Gastrocnemius medialis (tissue), 4 donors: ENCODE measurements at regions not wholly inside any gene's neighbourhood (a gene's known extent, or its start where the extent isn't known, plus 50 kb on each side); places are given as distances from the start of the nearest gene placed in this dataset.

Experiments used
- ATAC-seq, 2 donors: fragments of 150-250 bp; one replicate each; pipeline ENCODE4 v1.9.1; 2016
- DNase-seq, 2 donors: peaks; one replicate each; pipeline ENCODE4 v3.0.0-alpha.2; 2019
- H3K27ac ChIP-seq, 4 donors: fragments of 200-600 bp; sonication (generic); 1 replicate in 1 of 4; 2 replicates in 3 of 4; pipeline ENCODE4 v1.5.1; 2016 to 2018; ENCODE audit warnings: mild to moderate bottlenecking in 2 of 4, moderate library complexity in 1 of 4
- H3K27me3 ChIP-seq, 3 donors: fragments of 200-600 bp; sonication (generic) in 2 of 3; 1 replicate in 1 of 3; 2 replicates in 2 of 3; pipeline versions ENCODE4 v1.5.1 to v1.6.0; 2016 to 2019; ENCODE audit warnings: mild to moderate bottlenecking in 1 of 3, moderate library complexity in 1 of 3
- H3K36me3 ChIP-seq, 2 donors: fragments of 200-600 bp; sonication (generic) in 1 of 2; one replicate each; pipeline ENCODE4 v1.5.1; 2017 to 2018
- H3K4me1 ChIP-seq, 2 donors: fragments of 200-600 bp; sonication (generic) in 1 of 2; one replicate each; pipeline ENCODE4 v1.5.1; 2016 to 2017; ENCODE audit warnings: mild to moderate bottlenecking in 2 of 2
- H3K4me3 ChIP-seq, 4 donors: fragments of 200-600 bp; sonication (generic) in 3 of 4; 1 replicate in 1 of 4; 2 replicates in 3 of 4; pipeline ENCODE4 v1.5.1; 2016 to 2019; ENCODE audit warnings: mild to moderate bottlenecking in 2 of 4
- H3K9me3 ChIP-seq, 3 donors: fragments of 200-600 bp; sonication (generic) in 2 of 3; 1 replicate in 1 of 3; 2 replicates in 2 of 3; pipeline ENCODE4 v1.5.1; 2016 to 2019
- POLR2A ChIP-seq, 2 donors: fragments of 450-650 bp; IDR thresholded peaks; one replicate each; pipeline ENCODE4 v1.6.1; 2017; ENCODE audit warnings: antibody characterized with exemption in 2 of 2, mild to moderate bottlenecking in 2 of 2, moderate library complexity in 2 of 2
- in situ Hi-C, 4 donors: fragments of 200-750 bp; cut with MboI; loops; one replicate each; pipeline versions ENCODE4 v1.15.0 to v1.8.0; 2017; ENCODE audit warnings: low sequenced_read_pairs in 4 of 4
- intact Hi-C: fragments of 100-400 bp; cut with DNase I; formaldehyde crosslinking; loops from one replicate; pipeline ENCODE4 v1.15.1; 2023; ENCODE audit warnings: low total_unique reads
- TF ChIP-seq, protein P1 (sequence below), 5 experiments: fragments of 450-650 bp in 3 of 5; fragments of 200-600 bp in 2 of 5; sonication (generic) in 2 of 5; IDR thresholded peaks in 4 of 5; conservative IDR thresholded peaks in 1 of 5; 1 replicate in 4 of 5; 2 replicates in 1 of 5; pipeline ENCODE4 v1.5.1; 2016 to 2019; ENCODE audit warnings: antibody characterized with exemption in 5 of 5, mild to moderate bottlenecking in 3 of 5, moderate library complexity in 3 of 5

GRCh38 chr22:47279746-47280145 lies 517.3 kb downstream of the TBC1D22A start:
- H3K4me1 ChIP-seq = no peaks in the 10 kb centered on the region
- intact Hi-C loops = no loop called here
- no peaks in the 10 kb centered on the region for H3K36me3 ChIP-seq
- TF ChIP-seq, protein P1, sequence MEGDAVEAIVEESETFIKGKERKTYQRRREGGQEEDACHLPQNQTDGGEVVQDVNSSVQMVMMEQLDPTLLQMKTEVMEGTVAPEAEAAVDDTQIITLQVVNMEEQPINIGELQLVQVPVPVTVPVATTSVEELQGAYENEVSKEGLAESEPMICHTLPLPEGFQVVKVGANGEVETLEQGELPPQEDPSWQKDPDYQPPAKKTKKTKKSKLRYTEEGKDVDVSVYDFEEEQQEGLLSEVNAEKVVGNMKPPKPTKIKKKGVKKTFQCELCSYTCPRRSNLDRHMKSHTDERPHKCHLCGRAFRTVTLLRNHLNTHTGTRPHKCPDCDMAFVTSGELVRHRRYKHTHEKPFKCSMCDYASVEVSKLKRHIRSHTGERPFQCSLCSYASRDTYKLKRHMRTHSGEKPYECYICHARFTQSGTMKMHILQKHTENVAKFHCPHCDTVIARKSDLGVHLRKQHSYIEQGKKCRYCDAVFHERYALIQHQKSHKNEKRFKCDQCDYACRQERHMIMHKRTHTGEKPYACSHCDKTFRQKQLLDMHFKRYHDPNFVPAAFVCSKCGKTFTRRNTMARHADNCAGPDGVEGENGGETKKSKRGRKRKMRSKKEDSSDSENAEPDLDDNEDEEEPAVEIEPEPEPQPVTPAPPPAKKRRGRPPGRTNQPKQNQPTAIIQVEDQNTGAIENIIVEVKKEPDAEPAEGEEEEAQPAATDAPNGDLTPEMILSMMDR (IDR thresholded peaks at IDR 0.05 in 4 of 5, conservative IDR thresholded peaks at IDR 0.05 in 1 of 5) = no peak
- TF ChIP-seq POLR2A (IDR thresholded peaks at IDR 0.05) = no peak
- H3K9me3 ChIP-seq = no peaks in the 10 kb centered on the region
- ATAC-seq (no peak), DNase-seq (no peak)
- no peak overlapping the region for H3K4me3 ChIP-seq
- no peak overlapping the region for H3K27ac ChIP-seq
- peaks cover 0 to 8% (median 6%) of the 10 kb centered on the region in 3 donors for H3K27me3 ChIP-seq
- in situ Hi-C loops = no loop called here

DNA sequence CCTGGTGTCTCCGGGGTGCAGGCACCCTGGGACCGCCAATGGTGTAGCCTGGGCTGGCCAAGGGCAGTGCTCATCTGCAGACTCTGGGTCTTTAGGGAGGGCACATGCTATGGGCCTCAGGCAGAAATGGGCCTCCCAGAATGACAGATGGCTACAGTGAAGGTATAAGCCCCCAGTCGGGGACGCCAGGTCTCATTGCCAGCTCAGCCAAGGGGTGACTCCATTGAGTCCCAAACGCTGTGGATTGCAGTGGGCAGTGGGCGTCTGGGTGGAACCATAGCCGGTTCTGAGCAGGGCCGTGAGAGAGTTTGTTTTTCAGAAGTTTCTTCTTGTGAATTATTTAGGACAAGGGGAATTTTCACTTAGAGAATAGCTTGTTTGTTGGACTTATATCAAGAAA lies 516.9 kb downstream of the TBC1D22A start:
- Histone ChIP-seq H3K27me3 (peaks cover 0 to 8% (median 6%) of the 10 kb centered on the region in 3 donors), H3K9me3 (no peaks in the 10 kb centered on the region), H3K4me1 (no peaks in the 10 kb centered on the region), H3K27ac (no peak overlapping the region), H3K36me3 (no peaks in the 10 kb centered on the region), H3K4me3 (no peak overlapping the region)
- in situ Hi-C loops (no loop called here), intact Hi-C loops (no loop called here)
- ATAC-seq = no peak
- TF ChIP-seq POLR2A (IDR thresholded peaks at IDR 0.05) = no peak
- TF ChIP-seq, protein P1 (IDR thresholded peaks at IDR 0.05 in 4 of 5, conservative IDR thresholded peaks at IDR 0.05 in 1 of 5) = no peak
- DNase-seq = no peak

- Histone ChIP-seq H3K4me1 (no peaks in the 10 kb centered on the region), H3K9me3 (no peaks in the 10 kb centered on the region), H3K4me3 (no peak overlapping the region), H3K27me3 (peaks cover 0 to 8% (median 6%) of the 10 kb centered on the region in 3 donors), H3K36me3 (no peaks in the 10 kb centered on the region), H3K27ac (no peak overlapping the region)
- in situ Hi-C loops = no loop called here
- intact Hi-C loops = no loop called here
- no peak for ATAC-seq
- no peak for DNase-seq
- TF ChIP-seq POLR2A (IDR thresholded peaks at IDR 0.05) = no peak
- TF ChIP-seq, protein P1 (IDR thresholded peaks at IDR 0.05 in 4 of 5, conservative IDR thresholded peaks at IDR 0.05 in 1 of 5) = no peak
Measured at GRCh38 chr22:47278655-47279054, 516.2 kb downstream of the TBC1D22A start.

- TF ChIP-seq, protein P1 (IDR thresholded peaks at IDR 0.05 in 4 of 5, conservative IDR thresholded peaks at IDR 0.05 in 1 of 5) = no peak
- TF ChIP-seq POLR2A (IDR thresholded peaks at IDR 0.05) = no peak
- ATAC-seq = no peak
- intact Hi-C loops (no loop called here), in situ Hi-C loops (no loop called here)
- peaks cover 0 to 8% (median 6%) of the 10 kb centered on the region in 3 donors for H3K27me3 ChIP-seq
- no peak for DNase-seq
- no peak overlapping the region for H3K27ac ChIP-seq
- no peaks in the 10 kb centered on the region for H3K36me3 ChIP-seq
- no peaks in the 10 kb centered on the region for H3K4me1 ChIP-seq
- no peak overlapping the region for H3K4me3 ChIP-seq
- H3K9me3 ChIP-seq = no peaks in the 10 kb centered on the region
Measured at GRCh38 chr22:47277531-47277930, 515.1 kb downstream of the TBC1D22A start.

DNA sequence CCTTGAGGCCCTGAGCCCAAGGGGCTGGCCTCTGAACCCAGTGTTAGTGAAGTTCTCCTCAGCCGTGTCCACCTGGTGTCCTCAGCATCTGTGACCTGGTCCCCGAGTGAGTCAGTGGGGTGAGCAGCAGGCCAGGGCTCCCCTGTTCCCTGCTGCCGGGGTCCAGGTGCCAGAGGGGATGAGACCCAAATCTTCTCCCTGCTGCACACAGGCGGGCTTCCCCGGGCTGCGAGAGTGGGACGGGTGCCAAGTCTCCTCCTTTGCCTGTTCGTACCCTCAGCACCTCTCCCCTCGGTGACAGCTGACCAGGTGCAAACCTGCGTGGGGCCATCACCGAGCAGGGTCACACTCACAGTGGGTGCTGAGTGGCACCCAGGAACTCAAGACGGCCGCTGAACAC lies 514.5 kb downstream of the TBC1D22A start:
- TF ChIP-seq, protein P1 (IDR thresholded peaks at IDR 0.05 in 4 of 5, conservative IDR thresholded peaks at IDR 0.05 in 1 of 5) = no peak
- no peak for TF ChIP-seq POLR2A (IDR thresholded peaks at IDR 0.05)
- H3K4me3 ChIP-seq = no peak overlapping the region
- in situ Hi-C loops (no loop called here), intact Hi-C loops (no loop called here)
- no peak overlapping the region for H3K27ac ChIP-seq
- peaks cover 0 to 8% (median 6%) of the 10 kb centered on the region in 3 donors for H3K27me3 ChIP-seq
- H3K4me1 ChIP-seq = no peaks in the 10 kb centered on the region
- no peak for DNase-seq
- no peaks in the 10 kb centered on the region for H3K9me3 ChIP-seq
- ATAC-seq = no peak
- H3K36me3 ChIP-seq = no peaks in the 10 kb centered on the region
